ENCODE measurements at regions not wholly inside any gene's neighbourhood (a gene's known extent, or its start where the extent isn't known, plus 50 kb on each side); places are given as distances from the start of the nearest gene placed in this dataset.

DNA sequence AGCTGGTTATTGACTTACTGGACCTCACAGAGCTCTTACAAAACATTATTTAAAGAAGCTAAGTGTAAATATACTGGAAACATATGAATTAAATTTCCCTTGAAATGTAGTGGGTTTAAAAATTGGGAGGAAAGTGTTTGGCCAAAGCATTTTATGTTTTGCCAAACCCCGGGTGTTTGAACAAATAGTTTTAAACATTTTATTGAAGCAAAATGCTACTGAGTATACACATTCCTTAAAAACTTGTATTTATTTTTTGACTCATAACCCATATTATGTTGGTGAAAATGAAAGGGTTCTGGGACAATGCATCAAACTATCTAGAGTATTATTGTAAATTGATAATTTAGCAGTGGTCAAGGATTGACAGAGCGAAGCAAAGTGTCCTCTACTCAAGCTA lies 1048.5 kb downstream of the SLC6A15 start:
- Histone ChIP-seq H3K9ac (ENCODE audit: low read depth, low read length) (no peak overlapping the region), H3K27ac (ENCODE audit: insufficient read depth, low read length) (no peak overlapping the region), H3K4me2 (ENCODE audit: low read depth, low read length) (no peak overlapping the region), H4K91ac (ENCODE audit: insufficient read depth, low read depth, low read length) (no peak overlapping the region), H3K36me3 (ENCODE audit: control insufficient read depth, insufficient read depth, low read length) (no peaks in the 10 kb centered on the region), H4K8ac (ENCODE audit: low read depth in 2 of 2, low read length in 2 of 2) (no peak overlapping the region), H3K56ac (ENCODE audit: extremely low read depth, insufficient read depth, low read length) (no peak overlapping the region), H4K20me1 (ENCODE audit: insufficient read depth, low read length) (no peaks in the 10 kb centered on the region), H3K79me1 (ENCODE audit: low read depth in 1 of 2, low read length in 2 of 2) (no peaks in the 10 kb centered on the region), H3K9me3 (ENCODE audit: control insufficient read depth, insufficient read depth, low read length) (no peaks in the 10 kb centered on the region), H2BK5ac (ENCODE audit: low read depth, low read length, poor library complexity, severe bottlenecking) (no peak overlapping the region), H3K18ac (ENCODE audit: low read depth, low read length) (no peak overlapping the region), H3K23ac (ENCODE audit: low read depth, low read length) (no peak overlapping the region), H3K4me1 (ENCODE audit: control insufficient read depth, insufficient read depth, low read length) (no peaks in the 10 kb centered on the region), H3K27me3 (ENCODE audit: control insufficient read depth, insufficient read depth, low read length) (no peaks in the 10 kb centered on the region), H2BK15ac (ENCODE audit: low read depth, low read length) (no peak overlapping the region), H2BK20ac (ENCODE audit: low read depth, low read length) (no peak overlapping the region), H3K4ac (ENCODE audit: low read depth, low read length) (no peak overlapping the region), H4K5ac (ENCODE audit: low read depth, low read length) (no peak overlapping the region), H3K4me3 (ENCODE audit: insufficient read depth, low read depth, low read length) (no peak overlapping the region), H2AFZ (replicated peaks; ENCODE audit: low read length, poor library complexity) (no peak overlapping the region), H3K14ac (replicated peaks; ENCODE audit: low read depth, low read length) (no peak overlapping the region), H3K9me1 (ENCODE audit: insufficient read depth, low read length) (no peaks in the 10 kb centered on the region), H2AK5ac (ENCODE audit: low read depth, low read length) (no peak overlapping the region), H2AK9ac (replicated peaks; ENCODE audit: low read depth, low read length, poor library complexity) (no peak overlapping the region), H2BK120ac (ENCODE audit: low read depth, low read length) (no peak overlapping the region)
- in situ Hi-C loops (cut with MboI; ENCODE audit: low sequenced_read_pairs) (no loop called here), intact Hi-C loops (cut with micrococcal nuclease) (no loop called here), dilution Hi-C loops (cut with HindIII; ENCODE audit: low sequenced_read_pairs, unreplicated experiment) (no loop called here)
- TF ChIP-seq USF2 (IDR thresholded peaks at IDR 0.05; ENCODE audit: low read depth, low read length): no peak
- no peak for TF ChIP-seq SMC3 (IDR thresholded peaks at IDR 0.05; ENCODE audit: low read depth, low read length)
- TF ChIP-seq RFX5 (IDR thresholded peaks at IDR 0.05; ENCODE audit: low read depth, low read length): no peak
- TF ChIP-seq RAD21 (IDR thresholded peaks at IDR 0.05; ENCODE audit: low read length): no peak
- TF ChIP-seq, protein P1, sequence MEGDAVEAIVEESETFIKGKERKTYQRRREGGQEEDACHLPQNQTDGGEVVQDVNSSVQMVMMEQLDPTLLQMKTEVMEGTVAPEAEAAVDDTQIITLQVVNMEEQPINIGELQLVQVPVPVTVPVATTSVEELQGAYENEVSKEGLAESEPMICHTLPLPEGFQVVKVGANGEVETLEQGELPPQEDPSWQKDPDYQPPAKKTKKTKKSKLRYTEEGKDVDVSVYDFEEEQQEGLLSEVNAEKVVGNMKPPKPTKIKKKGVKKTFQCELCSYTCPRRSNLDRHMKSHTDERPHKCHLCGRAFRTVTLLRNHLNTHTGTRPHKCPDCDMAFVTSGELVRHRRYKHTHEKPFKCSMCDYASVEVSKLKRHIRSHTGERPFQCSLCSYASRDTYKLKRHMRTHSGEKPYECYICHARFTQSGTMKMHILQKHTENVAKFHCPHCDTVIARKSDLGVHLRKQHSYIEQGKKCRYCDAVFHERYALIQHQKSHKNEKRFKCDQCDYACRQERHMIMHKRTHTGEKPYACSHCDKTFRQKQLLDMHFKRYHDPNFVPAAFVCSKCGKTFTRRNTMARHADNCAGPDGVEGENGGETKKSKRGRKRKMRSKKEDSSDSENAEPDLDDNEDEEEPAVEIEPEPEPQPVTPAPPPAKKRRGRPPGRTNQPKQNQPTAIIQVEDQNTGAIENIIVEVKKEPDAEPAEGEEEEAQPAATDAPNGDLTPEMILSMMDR (conservative IDR thresholded peaks at IDR 0.05; ENCODE audit: low read depth, low read length): no peak
- TF ChIP-seq BHLHE40 (IDR thresholded peaks at IDR 0.05; ENCODE audit: low read depth, low read length): no peak
- no peak for TF ChIP-seq CEBPB (IDR thresholded peaks at IDR 0.05; ENCODE audit: low read depth, low read length)
- no peak for TF ChIP-seq ELK1 (IDR thresholded peaks at IDR 0.05; ENCODE audit: borderline replicate concordance, low read depth, low read length)
- ChIA-PET POLR2A (ENCODE audit: unreplicated experiment) (no interaction called here), CTCF (no interaction called here)
- ATAC-seq (ENCODE audit: low read depth) (no peak), DNase-seq (no peak)
- WGBS, 2 experiments (ENCODE audit: extremely low coverage in 2 of 2, insufficient read length in 1 of 2): no CpG with 5 or more reads among the region's 2 CpGs
- no TSS peak for BruUV-seq (replicated peaks)

Data from IMR-90 (cell line).